OCI-LY3 (cell line): ENCODE measurements at regions not wholly inside any gene's neighbourhood (a gene's known extent, or its start where the extent isn't known, plus 50 kb on each side); places are given as distances from the start of the nearest gene placed in this dataset.

Source experiments
- H2AFZ ChIP-seq: fragments of 200-600, 300-600 bp; shearing (Covaris generic); 2 replicates; pipeline ENCODE4 v1.6.0; 2014; ENCODE audit warnings: antibody characterized with exemption, low read depth, low read length
- H3K27ac ChIP-seq: fragments of 200-600, 300-600 bp; sonication (generic); 2 replicates; pipeline ENCODE4 v1.5.1; 2014; ENCODE audit warnings: mild to moderate bottlenecking, low read length, moderate library complexity, mixed read lengths
- H3K27me3 ChIP-seq: fragments of 200-600, 300-600 bp; sonication (generic); 2 replicates; pipeline ENCODE4 v1.6.1; 2014; ENCODE audit warnings: low read depth, low read length, mixed read lengths
- H3K36me3 ChIP-seq: fragments of 200-600, 300-600 bp; sonication (generic); replicated peaks from 2 replicates; pipeline ENCODE3; 2014; ENCODE audit warnings: low read depth, low read length, mixed read lengths
- H3K4me1 ChIP-seq: fragments of 300-600, 200-600 bp; sonication (generic); 2 replicates; pipeline ENCODE4 v1.6.1; 2014; ENCODE audit warnings: low read length, mixed read lengths
- H3K4me2 ChIP-seq: fragments of 200-600, 300-600 bp; sonication (generic); 2 replicates; pipeline ENCODE4 v1.6.1; 2014; ENCODE audit warnings: low read length, mixed read lengths
- H3K4me3 ChIP-seq: fragments of 300-600, 200-600 bp; sonication (generic); 2 replicates; pipeline ENCODE4 v1.5.1; 2014; ENCODE audit warnings: antibody characterized with exemption, mild to moderate bottlenecking, low read length, moderate library complexity
- H3K79me2 ChIP-seq: fragments of 300-600, 200-600 bp; shearing (Covaris generic); 2 replicates; pipeline ENCODE4 v1.6.1; 2014; ENCODE audit warnings: mild to moderate bottlenecking, low read length, mixed read lengths
- H3K9ac ChIP-seq: fragments of 300-600, 200-600 bp; shearing (Covaris generic); 2 replicates; pipeline ENCODE4 v1.6.0; 2014; ENCODE audit warnings: mild to moderate bottlenecking, low read length, moderate library complexity
- H3K9me3 ChIP-seq: fragments of 200-600, 300-600 bp; shearing (Covaris generic); 2 replicates; pipeline ENCODE4 v1.6.1; 2014; ENCODE audit warnings: low read length, mixed read lengths; ENCODE audit not compliant: insufficient read depth
- H4K20me1 ChIP-seq: fragments of 200-600, 300-600 bp; sonication (generic); 2 replicates; pipeline ENCODE4 v1.6.1; 2016; ENCODE audit warnings: low read length, mixed read lengths; ENCODE audit not compliant: insufficient read depth
- EZH2phosphoT487 ChIP-seq: fragments of 200-600 bp; shearing (Covaris generic); IDR thresholded peaks from 2 replicates; pipeline ENCODE4 v1.6.1; 2018; ENCODE audit warnings: antibody characterized with exemption, mixed run types, low read depth
- TF ChIP-seq, protein P1 (sequence below): fragments of 200-600, 300-600 bp; sonication (generic); IDR thresholded peaks from 2 replicates; pipeline ENCODE4 v1.5.1; 2014; ENCODE audit warnings: antibody characterized with exemption, low read length, low read depth

GRCh38 chr3:22952860-22953259 is 250.3 kb upstream of the UBE2E2 start:
- Histone ChIP-seq H3K9me3 (no peaks in the 10 kb centered on the region), H3K27ac (no peak overlapping the region), H4K20me1 (no peaks in the 10 kb centered on the region), H3K4me1 (no peaks in the 10 kb centered on the region), H3K27me3 (no peaks in the 10 kb centered on the region), H3K4me3 (no peak overlapping the region), H3K36me3 (no peaks in the 10 kb centered on the region), H2AFZ (no peak overlapping the region), H3K79me2 (no peaks in the 10 kb centered on the region), H3K9ac (no peak overlapping the region), H3K4me2 (no peak overlapping the region)
- no peak for TF ChIP-seq EZH2phosphoT487
- TF ChIP-seq, protein P1, sequence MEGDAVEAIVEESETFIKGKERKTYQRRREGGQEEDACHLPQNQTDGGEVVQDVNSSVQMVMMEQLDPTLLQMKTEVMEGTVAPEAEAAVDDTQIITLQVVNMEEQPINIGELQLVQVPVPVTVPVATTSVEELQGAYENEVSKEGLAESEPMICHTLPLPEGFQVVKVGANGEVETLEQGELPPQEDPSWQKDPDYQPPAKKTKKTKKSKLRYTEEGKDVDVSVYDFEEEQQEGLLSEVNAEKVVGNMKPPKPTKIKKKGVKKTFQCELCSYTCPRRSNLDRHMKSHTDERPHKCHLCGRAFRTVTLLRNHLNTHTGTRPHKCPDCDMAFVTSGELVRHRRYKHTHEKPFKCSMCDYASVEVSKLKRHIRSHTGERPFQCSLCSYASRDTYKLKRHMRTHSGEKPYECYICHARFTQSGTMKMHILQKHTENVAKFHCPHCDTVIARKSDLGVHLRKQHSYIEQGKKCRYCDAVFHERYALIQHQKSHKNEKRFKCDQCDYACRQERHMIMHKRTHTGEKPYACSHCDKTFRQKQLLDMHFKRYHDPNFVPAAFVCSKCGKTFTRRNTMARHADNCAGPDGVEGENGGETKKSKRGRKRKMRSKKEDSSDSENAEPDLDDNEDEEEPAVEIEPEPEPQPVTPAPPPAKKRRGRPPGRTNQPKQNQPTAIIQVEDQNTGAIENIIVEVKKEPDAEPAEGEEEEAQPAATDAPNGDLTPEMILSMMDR: no peak

DNA sequence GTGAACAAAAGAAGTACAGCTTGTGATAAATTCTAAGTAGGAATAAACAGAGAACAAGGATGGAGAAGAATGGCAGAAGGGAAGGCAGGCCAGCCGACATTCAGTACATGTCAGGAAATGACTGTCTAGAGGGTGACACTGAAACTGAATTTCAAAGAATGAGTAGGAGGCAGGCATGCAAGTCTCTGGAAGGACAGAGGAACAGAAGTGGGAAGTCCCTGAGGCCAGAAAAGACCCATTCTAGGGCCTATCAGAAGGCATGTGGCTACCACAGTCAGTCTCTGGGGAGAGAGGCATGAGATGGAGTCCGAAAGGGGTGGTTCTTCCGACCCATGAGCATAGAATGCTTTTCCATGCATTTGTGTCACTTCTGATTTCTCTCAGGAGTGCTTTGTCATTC is 243.5 kb upstream of the UBE2E2 start:
- no peaks in the 10 kb centered on the region for H3K36me3 ChIP-seq
- TF ChIP-seq, protein P1: no peak
- TF ChIP-seq EZH2phosphoT487: no peak
- peaks cover 11% of the 10 kb centered on the region for H3K27me3 ChIP-seq
- H3K79me2 ChIP-seq: no peaks in the 10 kb centered on the region
- no peaks in the 10 kb centered on the region for H4K20me1 ChIP-seq
- peaks cover 13% of the 10 kb centered on the region for H3K4me1 ChIP-seq
- no peak overlapping the region for H2AFZ ChIP-seq
- peak overlapping the region; percentile 51 for H3K4me3 ChIP-seq
- no peak overlapping the region for H3K9ac ChIP-seq
- peak overlapping the region; percentile 71 for H3K4me2 ChIP-seq
- H3K9me3 ChIP-seq: no peaks in the 10 kb centered on the region
- no peak overlapping the region for H3K27ac ChIP-seq

DNA sequence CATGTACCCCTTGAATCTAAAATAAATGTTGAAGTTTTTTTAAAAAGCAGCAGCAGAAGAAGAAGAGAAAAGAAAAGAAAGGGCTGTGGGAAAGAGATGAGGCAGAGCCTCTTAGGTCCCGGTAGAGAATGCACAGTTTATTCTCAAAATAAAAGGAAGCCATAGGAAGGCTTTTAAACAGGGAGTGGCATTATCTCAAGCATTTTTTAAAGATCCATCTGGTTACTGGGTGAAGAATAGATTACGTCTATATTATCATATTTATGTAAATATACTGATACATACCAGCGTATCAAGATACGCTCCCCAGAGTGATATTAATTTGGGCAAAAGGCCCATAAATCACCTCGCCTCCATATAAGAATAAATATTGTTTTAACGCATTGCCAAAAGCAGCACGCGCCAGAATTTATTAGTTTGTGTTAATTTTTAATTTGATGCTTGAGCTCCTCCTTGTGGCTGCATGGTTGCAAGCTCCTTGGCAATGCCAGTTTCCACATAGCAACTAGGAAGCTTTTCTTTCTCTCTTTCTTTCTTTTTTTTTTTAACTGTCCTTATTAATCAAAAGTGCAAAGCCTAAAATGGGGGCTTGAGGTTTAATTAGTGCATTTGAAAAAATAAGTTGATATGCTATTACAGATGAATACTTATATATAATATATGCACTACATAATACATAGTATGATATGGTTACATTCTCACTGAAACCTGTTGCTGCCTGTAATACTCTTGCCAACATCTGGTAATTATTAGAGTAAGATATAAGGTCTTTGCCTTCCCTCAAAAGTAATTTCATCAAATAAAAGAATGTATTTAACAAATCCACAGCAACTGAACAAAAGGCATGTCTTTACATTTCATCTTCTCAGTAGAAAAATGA is 242.8 kb upstream of the UBE2E2 start:
- H2AFZ ChIP-seq: no peak overlapping the region
- no peak overlapping the region for H3K27ac ChIP-seq
- no peaks in the 10 kb centered on the region for H3K79me2 ChIP-seq
- H3K9me3 ChIP-seq: no peaks in the 10 kb centered on the region
- H3K4me3 ChIP-seq: peak overlapping the region; percentile 51
- peaks cover 13% of the 10 kb centered on the region for H3K4me1 ChIP-seq
- peaks cover 11% of the 10 kb centered on the region for H3K27me3 ChIP-seq
- H3K4me2 ChIP-seq: peak overlapping the region; percentile 71
- H4K20me1 ChIP-seq: no peaks in the 10 kb centered on the region
- no peak overlapping the region for H3K9ac ChIP-seq
- H3K36me3 ChIP-seq: no peaks in the 10 kb centered on the region
- no peak for TF ChIP-seq EZH2phosphoT487
- TF ChIP-seq, protein P1: peak; percentile 95

DNA sequence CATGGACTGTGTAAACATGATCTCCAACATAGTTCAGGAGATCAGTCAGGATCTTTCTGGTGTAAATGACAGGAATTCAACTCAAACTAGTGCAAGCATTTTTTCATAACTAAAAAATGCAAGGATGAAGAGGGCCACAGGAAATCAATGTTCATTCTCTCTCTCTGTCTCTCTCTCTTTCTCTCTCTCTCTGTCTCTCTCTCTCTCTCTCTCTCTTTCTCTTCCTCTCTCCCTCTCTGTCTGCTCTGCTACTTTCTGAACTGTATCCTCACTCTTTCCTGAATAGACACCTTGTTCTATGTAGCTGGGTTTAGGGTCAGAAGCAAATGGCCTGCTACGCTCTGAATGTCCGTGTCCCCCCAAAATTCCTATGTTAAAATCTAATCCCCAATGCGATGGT is 240.9 kb upstream of the UBE2E2 start:
- Histone ChIP-seq H3K4me2 (no peak overlapping the region), H3K27ac (no peak overlapping the region), H3K9ac (no peak overlapping the region), H3K79me2 (no peaks in the 10 kb centered on the region), H3K36me3 (no peaks in the 10 kb centered on the region), H3K9me3 (no peaks in the 10 kb centered on the region), H3K27me3 (peaks cover 11% of the 10 kb centered on the region), H3K4me3 (no peak overlapping the region), H4K20me1 (no peaks in the 10 kb centered on the region), H3K4me1 (peaks cover 19% of the 10 kb centered on the region), H2AFZ (no peak overlapping the region)
- TF ChIP-seq EZH2phosphoT487: no peak
- TF ChIP-seq, protein P1: no peak
